ENCODE measurements at regions not wholly inside any gene's neighbourhood (a gene's known extent, or its start where the extent isn't known, plus 50 kb on each side); places are given as distances from the start of the nearest gene placed in this dataset.

GRCh38 chr6:71421611-71422010, 133.0 kb downstream of the OGFRL1 start:
- TF ChIP-seq ZNF384 (IDR thresholded peaks at IDR 0.05), result no peak
- no peak for TF ChIP-seq TARDBP (IDR thresholded peaks at IDR 0.05)
- no peak for TF ChIP-seq BHLHE40 (IDR thresholded peaks at IDR 0.05; ENCODE audit: borderline replicate concordance)
- TF ChIP-seq HDGF (IDR thresholded peaks at IDR 0.05; ENCODE audit: borderline replicate concordance), result no peak
- TF ChIP-seq ARNT (IDR thresholded peaks at IDR 0.05), result no peak
